GM18498 (cell line): ENCODE measurements at regions not wholly inside any gene's neighbourhood (a gene's known extent, or its start where the extent isn't known, plus 50 kb on each side); places are given as distances from the start of the nearest gene placed in this dataset.
"Not testable (repeated sequence)": the region's sequence is repeated elsewhere in the genome, so short reads cannot be mapped to it uniquely, and the experiment has no call there.

Source experiments
- ATAC-seq: cut with Tn5 transposase; IDR thresholded peaks from one replicate; pipeline ENCODE4 v1.9.1; 2021; ENCODE audit warnings: mild to moderate bottlenecking, moderate library complexity; ENCODE audit not compliant: unreplicated experiment

DNA sequence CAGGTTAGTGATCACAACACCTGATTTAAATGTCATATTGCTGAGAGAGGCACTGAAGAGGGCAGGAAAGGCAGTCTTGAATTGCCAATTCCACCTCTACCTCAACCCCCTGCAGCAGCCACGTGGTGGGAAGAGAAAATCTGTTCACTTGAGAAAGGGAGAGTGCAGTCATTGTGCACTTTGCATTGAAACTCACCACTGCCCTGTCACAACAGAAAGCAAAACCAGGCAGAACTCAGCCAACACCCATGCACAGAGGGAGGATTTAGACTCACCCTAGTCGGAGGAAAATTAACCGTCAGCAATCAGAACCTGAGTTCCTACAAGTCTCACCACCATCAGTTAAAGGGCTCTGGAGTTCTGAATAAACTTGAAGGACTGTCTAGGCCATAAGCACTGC lies 1040.2 kb downstream of the HACE1 start:
- ATAC-seq, result no peak

GRCh38 chr6:103812970-103813369 lies 1046.7 kb downstream of the HACE1 start:
- ATAC-seq, result no peak

GRCh38 chr6:103801901-103802479 lies 1057.7 kb downstream of the HACE1 start:
- ATAC-seq, result not testable (repeated sequence)

DNA sequence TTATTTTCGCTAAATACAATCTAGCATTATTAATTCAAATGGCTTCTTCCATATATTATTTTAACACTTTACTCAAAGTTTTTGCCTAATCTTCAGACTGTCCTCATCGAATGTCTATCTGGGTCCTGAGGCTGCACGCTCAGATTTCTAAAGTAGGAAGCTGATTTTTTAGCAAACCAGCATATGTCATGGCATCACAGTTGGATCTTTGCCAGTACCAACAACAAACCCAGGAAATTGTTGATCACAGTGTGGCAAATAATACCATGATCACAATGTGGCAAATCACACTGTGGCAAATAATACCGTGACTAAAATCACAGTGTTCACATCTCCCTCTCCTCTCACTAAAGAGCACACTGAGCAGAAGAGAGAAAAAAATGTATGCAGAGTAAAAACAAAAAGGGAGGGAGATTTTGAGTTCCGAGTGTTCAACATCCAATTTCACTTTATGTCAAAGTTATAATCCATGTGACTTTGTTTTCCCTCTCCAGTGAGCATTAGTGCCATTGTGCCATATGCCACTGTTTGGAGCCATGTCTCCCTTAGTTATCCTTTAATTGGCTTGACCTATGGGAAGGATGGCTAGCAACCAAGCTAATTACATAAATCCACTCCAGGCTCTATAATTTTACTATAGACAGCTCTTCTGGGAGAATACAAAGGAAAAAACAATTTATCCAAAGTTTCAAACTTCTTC lies 1059.6 kb downstream of the HACE1 start:
- no peak for ATAC-seq

DNA sequence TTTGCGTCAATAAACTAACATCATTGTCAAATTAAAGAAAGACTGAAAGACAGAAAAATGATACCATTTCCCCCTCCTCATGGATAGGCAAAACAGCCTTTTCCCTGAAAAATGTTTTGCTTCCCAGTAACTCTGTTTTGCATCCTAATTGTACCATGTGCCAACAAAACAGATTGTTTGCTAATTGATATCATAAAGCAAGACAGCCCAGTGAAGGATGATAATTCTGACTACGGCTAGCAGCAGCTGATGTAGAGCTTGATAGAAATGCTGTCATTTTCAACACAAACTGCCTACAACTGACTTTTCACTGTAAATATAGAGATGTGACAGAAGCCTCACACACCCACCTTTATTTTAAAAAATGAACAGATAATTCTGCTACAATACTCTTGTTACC lies 1061.6 kb downstream of the HACE1 start:
- ATAC-seq, result no peak

DNA sequence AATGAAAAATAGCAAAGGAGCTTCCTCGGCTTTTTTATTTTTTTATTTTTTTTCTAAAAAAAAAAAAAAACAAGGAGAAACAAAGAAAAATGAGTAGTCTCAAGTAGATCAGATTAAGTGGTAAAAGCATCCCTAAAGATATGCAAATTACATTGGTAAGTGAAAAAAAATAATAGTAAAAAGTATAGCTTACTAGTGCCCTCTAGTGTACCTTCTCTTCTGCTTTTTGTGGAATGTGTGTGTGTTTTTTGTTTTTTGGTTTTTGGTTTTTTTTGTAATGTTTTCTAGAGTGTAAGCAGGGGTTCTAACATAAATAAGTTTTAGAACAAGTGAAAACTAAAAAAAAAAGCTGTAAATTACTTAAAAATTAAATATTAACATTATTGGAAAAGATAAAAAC lies 1062.0 kb downstream of the HACE1 start:
- ATAC-seq, result no peak

DNA sequence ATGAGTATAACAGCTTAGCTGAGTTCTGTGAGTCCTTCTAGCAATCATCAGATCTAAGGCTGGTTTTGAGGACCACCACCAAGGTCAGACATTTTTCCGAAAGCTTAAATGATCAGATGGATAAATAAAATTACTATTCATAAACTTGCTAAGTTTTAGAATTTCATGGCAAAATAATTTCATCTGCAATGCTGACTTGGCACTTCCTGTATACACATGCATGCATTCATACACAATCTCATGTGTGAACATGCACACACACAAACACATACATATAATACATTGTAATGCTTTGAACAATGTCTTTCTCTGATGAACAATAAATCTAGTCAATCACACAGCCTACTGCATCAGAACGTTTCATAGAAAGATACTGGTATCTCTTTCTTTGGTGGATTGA lies 1068.3 kb downstream of the HACE1 start:
- no peak for ATAC-seq

GRCh38 chr6:103784117-103784516 lies 1075.6 kb downstream of the HACE1 start:
- ATAC-seq, result no peak

DNA sequence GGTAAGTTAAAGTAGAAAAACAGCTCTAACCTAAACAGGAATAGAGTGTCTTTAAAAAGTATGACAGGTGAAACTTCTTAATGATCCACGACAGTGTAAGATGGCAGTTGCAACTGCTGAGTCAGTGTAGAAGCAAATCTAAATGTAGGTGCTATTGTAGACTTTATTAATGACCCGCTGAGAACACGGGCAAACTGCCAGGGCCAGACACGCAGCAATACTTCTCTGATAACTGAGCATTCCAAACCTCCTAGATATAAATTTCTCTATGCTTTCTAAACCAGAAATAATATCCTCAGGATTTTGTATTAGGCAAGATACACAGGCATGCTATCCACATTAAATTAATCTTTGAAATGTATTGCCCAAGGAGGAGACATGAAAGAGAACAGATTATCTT lies 1076.4 kb downstream of the HACE1 start:
- ATAC-seq, result no peak

GRCh38 chr6:103769431-103769830 lies 1090.3 kb downstream of the HACE1 start:
- ATAC-seq, result no peak

DNA sequence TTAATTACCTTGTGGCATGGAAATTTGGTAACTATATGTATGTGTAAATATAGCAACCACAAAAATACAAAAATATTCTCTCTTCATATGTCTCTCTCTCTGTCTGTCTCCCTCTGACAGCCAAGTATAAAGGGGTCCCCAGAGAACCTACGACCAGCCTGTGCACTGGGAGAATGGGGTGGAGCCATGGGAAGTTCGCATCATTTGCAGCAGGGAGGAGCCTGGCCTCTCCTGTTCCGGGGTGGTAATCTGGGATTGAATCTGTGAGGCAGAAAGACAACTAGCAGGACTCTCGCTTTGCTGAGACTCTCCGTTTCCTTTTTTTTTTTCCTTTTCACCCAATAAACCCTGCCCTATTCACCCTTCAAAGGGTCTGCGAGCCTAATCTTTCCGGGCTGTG lies 1109.1 kb downstream of the HACE1 start:
- no peak for ATAC-seq

- no peak for ATAC-seq
Observed at GRCh38 chr6:103734016-103734415, 1125.7 kb downstream of the HACE1 start.

GRCh38 chr6:103729658-103730057 lies 1130.1 kb downstream of the HACE1 start:
- no peak for ATAC-seq

- ATAC-seq, result peak; percentile 72
Observed at GRCh38 chr6:103723438-103724322, 1136.0 kb downstream of the HACE1 start.

- no peak for ATAC-seq
Observed at GRCh38 chr6:103722683-103723082, 1137.0 kb downstream of the HACE1 start.

- no peak for ATAC-seq
Observed at GRCh38 chr6:103721923-103722322, 1137.8 kb downstream of the HACE1 start.

DNA sequence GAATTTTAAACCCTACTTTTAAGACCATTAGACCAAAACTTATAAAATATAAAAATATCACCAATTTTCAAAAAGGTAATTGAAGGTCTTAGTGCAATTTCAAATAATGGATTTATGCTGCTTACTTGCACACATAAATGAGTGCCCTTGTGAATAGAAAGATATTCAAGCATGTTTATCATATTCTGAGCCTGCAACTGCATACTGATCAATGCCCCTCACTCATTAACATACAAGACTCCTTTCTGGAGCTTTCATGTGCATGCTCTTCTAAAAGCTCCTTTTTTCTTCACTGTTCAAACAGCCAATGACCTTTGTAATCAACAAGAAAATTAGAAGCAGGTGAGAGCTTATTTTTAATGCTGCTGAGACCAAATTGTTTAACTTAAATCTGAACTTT lies 1139.3 kb downstream of the HACE1 start:
- ATAC-seq, result no peak

DNA sequence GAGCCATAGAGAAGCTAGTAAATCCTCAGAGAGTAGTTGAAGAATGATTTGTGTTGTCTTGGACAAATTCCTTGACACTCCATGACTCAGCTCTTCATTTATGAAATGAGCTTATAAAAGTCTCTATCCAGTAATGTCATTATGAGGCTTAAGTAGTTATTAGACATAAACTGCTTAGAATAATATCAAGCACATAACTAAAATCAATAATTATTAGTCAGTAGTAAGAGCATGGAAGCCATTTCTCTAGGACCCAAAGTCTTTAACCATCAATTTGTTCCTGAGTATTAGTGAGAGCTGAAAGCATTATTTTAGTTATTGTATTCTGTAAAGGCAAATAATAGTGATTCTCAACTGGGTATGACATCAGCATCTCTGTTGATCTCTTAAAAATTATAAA lies 1140.2 kb downstream of the HACE1 start:
- no peak for ATAC-seq

DNA sequence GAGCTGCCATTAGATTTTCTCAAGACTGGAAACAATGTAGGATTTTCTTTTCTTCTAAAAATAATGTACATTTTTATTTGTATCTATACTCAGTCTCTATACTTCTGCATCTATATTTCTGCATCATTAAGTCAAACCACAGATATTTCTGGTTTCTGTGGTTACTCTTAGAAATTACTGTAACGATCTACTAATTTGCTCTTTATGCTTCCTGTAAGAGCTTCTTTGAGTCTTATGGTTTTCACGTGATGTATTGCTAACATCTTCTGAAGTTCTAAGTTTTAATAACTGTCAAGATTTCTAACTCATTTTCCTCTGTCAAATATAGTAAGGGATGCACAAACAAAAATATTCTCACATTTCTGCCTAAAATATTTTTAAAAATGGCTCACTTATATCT lies 1144.5 kb downstream of the HACE1 start:
- no peak for ATAC-seq

DNA sequence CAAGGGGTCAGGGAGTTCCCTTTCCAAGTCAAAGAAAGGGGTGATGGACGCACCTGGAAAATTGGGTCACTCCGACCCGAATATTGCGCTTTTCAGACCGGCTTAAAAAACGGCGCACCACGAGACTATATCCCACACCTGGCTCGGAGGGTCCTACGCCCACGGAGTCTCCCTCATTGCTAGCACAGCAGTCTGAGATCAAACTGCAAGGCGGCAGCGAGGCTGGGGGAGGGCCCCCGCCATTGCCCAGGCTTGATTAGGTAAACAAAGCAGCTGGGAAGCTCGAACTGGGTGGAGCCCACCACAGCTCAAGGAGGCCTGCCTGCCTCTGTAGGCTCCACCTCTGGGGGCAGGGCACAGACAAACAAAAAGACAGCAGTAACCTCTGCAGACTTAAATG lies 1150.5 kb downstream of the HACE1 start:
- ATAC-seq, result not testable (repeated sequence)

- ATAC-seq, result no peak
Observed at GRCh38 chr6:103707596-103708325, 1152.0 kb downstream of the HACE1 start.
